H1 (cell line): ENCODE measurements at regions not wholly inside any gene's neighbourhood (a gene's known extent, or its start where the extent isn't known, plus 50 kb on each side); places are given as distances from the start of the nearest gene placed in this dataset.

Experiments used
- BCL11A ChIP-seq, 2 experiments: IDR thresholded peaks; one replicate each; pipeline ENCODE4 v1.6.1; 2011; ENCODE audit warnings: low read depth in 2 of 2, low read length in 2 of 2, mild to moderate bottlenecking in 2 of 2
- CTBP2 ChIP-seq: IDR thresholded peaks from 2 replicates; pipeline ENCODE4 v1.7.0; 2011; ENCODE audit warnings: borderline replicate concordance, mild to moderate bottlenecking, moderate library complexity, mixed read lengths, low read length; ENCODE audit not compliant: insufficient read depth, insufficient read length
- SIN3A ChIP-seq, 2 experiments: IDR thresholded peaks in 1 of 2; conservative IDR thresholded peaks in 1 of 2; 2 replicates each; pipeline ENCODE4 v1.6.1; 2011 to 2012; ENCODE audit warnings: low read length in 2 of 2, improper control_type of control experiment in 1 of 2, low read depth in 1 of 2, mild to moderate bottlenecking in 1 of 2
- SIX5 ChIP-seq: IDR thresholded peaks from 2 replicates; pipeline ENCODE4 v1.6.1; 2011; ENCODE audit warnings: mild to moderate bottlenecking, low read depth, low read length
- SP2 ChIP-seq: IDR thresholded peaks from 2 replicates; pipeline ENCODE4 v1.6.1; 2012; ENCODE audit warnings: mild to moderate bottlenecking, low read length, inconsistent platforms
- TEAD4 ChIP-seq: IDR thresholded peaks from 2 replicates; pipeline ENCODE4 v1.6.1; 2012; ENCODE audit warnings: low read depth, low read length, inconsistent platforms, mixed read lengths

DNA sequence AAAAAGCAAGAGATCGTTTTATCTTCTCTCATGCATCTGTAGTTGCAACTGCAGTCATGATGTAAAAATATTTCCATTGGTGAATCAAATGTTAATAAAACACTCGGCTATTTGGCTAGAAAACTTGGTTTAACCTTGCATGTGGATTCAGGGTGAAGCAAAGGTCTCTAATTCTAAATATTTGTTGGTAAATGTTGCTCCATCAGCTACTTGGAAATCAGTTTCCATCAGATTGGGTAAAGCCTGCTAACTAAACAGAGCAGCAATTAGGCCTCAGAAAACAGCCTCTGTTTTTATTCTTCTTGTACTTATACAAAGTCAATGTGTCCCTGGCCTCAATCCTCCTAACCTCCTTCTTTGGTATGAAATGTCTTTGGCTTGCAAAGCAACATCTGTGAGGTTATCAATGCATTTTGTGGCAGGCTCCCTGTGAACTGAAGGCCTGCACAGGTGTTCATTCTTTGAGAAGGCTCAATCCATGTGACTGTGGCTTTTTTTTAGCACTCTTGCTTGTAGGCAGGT lies 312.3 kb downstream of the WDR72 start (continued):
- no peak for TF ChIP-seq CTBP2
- TF ChIP-seq SIN3A (conservative IDR thresholded peaks at IDR 0.05 in 1 of 2, IDR thresholded peaks at IDR 0.05 in 1 of 2; ENCODE audit: low read depth in 1 of 2, low read length in 2 of 2), result no peak
- no peak for TF ChIP-seq BCL11A (IDR thresholded peaks at IDR 0.05; ENCODE audit: low read depth in 2 of 2, low read length in 2 of 2)
- no peak for TF ChIP-seq TEAD4
- TF ChIP-seq SP2, result no peak
- TF ChIP-seq SIX5, result no peak
